ENCODE measurements at regions not wholly inside any gene's neighbourhood (a gene's known extent, or its start where the extent isn't known, plus 50 kb on each side); places are given as distances from the start of the nearest gene placed in this dataset.
"Not testable (repeated sequence)": the region's sequence is repeated elsewhere in the genome, so short reads cannot be mapped to it uniquely, and the experiment has no call there.

- FAIRE-seq = no peak
Observed at GRCh38 chr16:52725461-52725860, 178.5 kb upstream of the TOX3 start.

GRCh38 chr16:52725043-52725442, 178.1 kb upstream of the TOX3 start:
- no peak for FAIRE-seq

GRCh38 chr16:52721331-52721730, 174.4 kb upstream of the TOX3 start:
- no peak for FAIRE-seq

DNA sequence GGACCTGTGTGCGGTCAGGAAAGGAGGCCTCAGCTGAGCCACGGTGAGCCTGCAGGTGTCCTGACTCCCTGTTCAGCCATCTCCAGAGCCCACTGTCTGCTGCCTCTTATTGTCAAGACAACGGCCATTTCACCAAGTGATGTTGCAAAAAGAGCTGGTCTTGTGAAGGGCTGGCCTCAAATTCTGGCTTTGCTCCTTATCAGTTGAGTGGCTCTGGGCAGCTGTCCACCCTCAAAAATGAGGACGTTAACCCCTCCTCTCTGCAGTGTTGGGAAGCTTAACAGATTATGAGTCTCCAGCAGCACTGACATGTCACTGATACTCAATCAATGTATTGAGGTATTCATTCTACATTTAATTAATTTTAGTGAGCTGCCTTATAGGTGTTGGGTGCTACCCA, 171.1 kb upstream of the TOX3 start:
- FAIRE-seq = no peak

- FAIRE-seq = no peak
Observed at GRCh38 chr16:52713740-52714139, 166.8 kb upstream of the TOX3 start.

DNA sequence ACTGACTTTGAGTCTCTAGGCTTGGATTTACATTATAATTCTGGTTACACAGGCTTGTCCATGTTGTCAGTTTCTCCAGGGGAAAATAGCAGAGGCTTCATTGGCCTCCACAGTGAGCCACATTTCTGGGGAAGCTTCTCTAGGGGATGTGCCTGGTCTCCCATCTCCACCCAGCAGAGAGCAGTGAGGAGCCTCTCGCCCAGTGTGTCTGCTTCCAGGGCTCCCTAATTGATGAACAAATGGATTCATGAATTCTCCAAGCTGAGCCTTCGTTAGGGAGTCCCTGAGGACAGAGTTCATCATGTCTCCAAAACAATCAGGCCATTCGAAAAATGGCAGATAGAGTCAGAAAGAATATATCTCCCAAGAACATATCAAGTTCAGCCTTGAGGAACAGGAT, 162.4 kb upstream of the TOX3 start:
- FAIRE-seq = no peak

DNA sequence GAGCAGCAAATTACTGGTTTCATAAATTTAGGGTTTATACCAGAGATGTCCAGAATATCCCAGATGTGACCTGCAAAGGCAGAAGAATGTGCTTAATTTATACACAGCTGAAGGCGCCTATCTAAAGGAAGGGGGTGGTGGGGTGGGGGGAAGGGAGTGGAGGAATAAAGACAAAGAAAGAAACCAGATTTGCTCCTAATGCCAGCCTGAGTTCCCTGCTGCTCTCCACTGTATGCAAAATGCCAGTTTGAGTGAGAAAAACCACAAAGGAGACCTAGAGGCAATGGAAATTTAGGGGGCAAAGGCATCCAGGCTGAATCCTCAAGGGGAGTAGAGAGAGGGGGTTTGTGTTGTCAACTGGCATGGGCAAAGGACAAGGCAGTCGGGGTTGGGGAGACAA, 161.5 kb upstream of the TOX3 start:
- no peak for FAIRE-seq

DNA sequence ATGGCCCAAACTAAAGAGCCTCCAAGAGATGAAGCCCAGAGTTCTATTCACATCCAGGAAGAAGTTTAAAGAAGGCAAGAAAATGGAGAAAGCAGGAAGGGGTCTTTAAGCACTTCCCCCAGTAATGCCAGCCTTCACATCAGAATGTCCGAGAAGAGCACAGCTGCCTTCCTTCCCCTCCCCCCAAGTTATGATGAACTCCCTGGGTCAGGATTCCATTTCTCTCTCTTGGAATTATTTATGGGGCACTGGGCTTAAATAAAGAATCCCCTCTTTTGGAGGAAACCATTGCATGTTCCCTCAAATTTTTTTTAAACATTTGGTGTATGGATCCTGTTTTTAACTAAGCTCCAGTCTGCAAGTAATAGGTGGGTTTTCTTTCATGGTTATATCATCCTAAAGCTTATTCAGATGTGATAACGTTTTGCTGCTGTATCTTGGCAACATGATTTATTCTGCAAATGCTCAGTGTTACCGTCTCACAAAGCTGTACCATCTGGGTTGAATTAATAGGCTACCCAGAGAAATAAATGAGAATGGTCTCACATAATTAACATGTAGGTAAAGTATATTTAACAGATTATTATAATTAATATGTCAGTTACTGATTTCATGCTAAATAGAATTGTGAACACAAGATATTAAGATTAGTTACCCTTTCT, 160.9 kb upstream of the TOX3 start:
- FAIRE-seq = no peak

DNA sequence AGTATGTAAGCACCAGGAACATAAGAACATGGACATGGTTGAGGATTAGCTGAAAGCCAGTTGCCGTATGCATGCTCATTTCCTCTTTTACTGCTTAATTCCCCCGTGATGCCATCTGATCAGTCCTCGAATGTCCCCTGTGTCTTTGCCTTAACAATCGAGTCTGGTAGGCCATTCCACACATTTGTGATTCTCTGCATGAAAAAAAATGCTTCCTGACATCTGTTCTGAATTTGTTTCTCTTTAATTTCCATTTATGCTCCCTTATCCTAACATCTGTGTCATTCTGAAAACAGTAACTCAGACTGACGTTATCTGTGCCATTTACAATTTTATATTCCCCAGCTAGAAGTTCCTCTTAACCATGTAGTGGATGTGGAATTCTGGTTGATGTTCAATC, 158.2 kb upstream of the TOX3 start:
- no peak for FAIRE-seq

DNA sequence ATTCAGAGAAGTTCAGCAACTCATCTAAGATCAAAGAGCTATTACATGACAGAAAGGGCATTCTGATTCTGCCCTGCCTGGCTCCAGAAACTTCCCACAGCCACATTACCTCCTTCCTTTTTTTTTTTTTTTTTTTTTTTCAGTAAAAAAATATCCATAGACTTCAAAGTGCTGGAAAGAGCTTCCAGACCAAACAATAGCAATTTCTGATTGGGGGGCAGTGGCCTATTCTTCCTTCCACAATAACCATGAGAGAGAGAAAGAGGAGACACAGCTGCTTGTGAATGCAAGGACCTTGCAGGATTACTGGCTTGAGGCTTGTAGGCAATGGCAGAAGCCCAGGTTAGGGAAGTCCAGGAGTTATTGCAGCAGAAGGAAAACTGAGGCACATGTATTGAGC, 151.0 kb upstream of the TOX3 start:
- no peak for FAIRE-seq

GRCh38 chr16:52696126-52696525, 149.2 kb upstream of the TOX3 start:
- no peak for FAIRE-seq

GRCh38 chr16:52690468-52690867, 143.5 kb upstream of the TOX3 start:
- FAIRE-seq = no peak

DNA sequence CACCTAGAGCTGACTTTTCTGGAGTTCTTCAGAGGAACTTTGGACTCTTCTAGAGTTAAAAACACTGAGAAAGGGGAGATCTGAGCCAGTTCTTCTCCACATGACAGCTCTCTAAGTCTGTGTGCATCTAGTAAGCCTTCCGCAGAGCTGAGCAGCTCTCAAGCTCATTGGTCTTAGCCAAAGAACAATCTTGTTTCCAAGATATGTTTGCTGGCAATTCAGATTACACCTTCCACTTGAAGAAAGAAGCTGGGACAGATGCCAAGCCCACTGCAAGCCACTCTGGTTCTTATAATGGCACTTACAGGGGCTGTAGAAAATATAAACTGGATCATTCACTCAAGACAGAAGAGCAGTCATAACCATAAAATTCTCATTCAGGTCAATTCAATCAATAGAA, 134.1 kb upstream of the TOX3 start:
- FAIRE-seq = no peak

DNA sequence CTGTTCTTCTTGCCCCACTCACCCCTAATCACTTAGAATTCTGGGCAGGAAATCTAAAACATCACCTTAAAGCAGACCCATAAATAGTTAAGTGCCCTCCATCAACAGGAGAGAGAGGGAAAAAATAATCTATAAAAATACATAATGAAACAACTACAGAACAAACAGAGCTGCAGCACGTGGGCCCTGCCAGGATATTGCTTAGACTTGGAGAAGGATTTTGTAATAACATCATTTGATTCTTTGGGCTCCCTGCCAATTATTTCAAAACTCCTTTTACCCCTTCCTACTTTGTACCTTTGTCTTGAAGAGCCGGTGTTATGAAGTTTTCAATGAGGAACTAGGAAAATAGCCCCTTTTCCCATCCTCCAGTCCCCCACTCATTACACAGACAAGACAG, 130.6 kb upstream of the TOX3 start:
- FAIRE-seq = no peak

GRCh38 chr16:52676959-52677358, 130.0 kb upstream of the TOX3 start:
- FAIRE-seq = no peak

GRCh38 chr16:52671590-52671989, 124.6 kb upstream of the TOX3 start:
- peak; percentile 18 for FAIRE-seq

DNA sequence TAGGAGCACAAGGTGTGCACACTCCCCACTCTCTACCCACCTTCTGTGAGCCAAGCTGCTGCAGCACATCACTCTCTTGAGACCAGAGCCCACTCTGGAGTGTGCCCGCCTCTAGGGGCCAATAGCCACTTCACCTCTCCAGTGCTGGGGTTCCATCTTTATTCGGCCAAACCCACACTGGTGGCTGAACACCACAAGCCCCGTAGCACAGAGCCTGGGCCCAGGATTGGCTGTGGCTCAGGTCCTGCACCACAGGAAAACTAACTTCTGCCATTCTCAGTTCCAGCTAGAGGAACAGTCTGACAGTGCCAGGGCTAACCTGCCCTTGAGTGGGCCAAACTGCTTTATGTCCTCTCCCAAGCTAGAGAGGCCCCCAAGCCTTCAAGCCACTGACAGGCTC, 111.0 kb upstream of the TOX3 start:
- no peak for FAIRE-seq

DNA sequence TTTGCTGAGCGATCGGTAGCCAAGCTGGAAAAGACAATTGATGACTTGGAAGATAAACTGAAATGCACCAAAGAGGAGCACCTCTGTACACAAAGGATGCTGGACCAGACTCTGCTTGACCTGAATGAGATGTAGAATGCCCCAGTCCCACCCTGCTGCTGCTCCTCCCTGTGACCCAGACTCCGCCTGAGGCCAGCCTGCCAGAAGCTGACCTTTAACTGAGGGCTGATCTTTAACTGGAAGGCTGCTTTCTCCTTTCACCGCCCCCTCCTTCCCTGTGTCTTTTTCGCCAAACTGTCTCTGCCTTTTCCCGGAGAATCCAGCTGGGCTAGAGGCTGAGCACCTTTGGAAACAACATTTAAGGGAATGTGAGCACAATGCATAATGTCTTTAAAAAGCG, 109.0 kb upstream of the TOX3 start:
- not testable (repeated sequence) for FAIRE-seq

DNA sequence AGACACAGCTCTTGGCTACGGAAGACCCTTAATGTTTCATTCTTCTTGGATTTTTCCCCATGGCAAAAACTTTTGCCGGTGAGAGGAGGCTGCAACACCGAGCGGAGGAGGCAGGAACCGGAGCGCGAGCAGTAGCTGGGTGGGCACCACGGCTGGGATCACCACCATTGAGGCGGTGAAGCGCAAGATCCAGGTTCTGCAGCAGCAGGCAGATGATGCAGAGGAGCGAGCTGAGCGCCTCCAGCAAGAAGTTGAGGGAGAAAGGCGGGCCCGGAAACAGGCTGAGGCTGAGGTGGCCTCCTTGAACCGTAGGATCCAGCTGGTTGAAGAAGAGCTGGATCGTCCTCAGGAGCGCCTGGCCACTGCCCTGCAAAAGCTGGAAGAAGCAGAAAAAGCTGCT, 108.2 kb upstream of the TOX3 start:
- FAIRE-seq = not testable (repeated sequence)

DNA sequence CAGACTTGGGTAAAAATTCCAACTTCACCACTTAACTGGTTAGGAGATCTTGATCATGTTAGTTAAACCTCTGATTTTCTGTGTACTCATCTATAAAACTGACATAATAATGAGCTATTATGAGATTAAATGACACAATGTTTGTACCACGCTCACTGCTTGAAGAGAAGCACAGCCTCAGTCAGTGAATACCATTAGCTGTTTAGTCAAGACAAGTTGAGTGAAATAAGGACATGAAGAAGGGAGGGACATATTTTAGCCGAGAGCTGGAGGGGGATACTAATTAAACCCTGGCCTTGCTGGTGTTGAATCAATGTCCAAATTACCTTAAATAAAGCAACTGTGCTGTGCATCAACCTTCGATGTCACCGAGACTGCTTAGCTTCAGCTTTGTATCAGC, 105.1 kb upstream of the TOX3 start:
- no peak for FAIRE-seq

DNA sequence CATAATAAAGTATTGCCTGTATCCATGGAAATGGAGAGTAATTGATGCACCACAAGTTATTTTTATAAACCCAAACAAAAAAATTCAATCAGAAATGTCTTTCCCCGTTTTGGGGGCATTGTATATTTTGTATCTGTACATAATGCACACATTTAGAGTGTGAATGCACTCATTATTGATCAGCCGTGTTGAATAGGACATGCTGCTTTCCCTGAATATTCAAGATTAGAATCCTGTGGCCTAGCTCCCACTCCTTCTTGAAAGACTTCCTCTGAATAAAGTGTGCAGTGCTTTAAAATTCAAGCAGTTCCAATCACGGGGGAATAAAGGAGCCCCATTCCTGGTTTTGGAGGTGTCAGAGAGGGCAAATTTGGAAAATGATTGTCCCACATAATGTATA, 103.8 kb upstream of the TOX3 start:
- no peak for FAIRE-seq

DNA sequence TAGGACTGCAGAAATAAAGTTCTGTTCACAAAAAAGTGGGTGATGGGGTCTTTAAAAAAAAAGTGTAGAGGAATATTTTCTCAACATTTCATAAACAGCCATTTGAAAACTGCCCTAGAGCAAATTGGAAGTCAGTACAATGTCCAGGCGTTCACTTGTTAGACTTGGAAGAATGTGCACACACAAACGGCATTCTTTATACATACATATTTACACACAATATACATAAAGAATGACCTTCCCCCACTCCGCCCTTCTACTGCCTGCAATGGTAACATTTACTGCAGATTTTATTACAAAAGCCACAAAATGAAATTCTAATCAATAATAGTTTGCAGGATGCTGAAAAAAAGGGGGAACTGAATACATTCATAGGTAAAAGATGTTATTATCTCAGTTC, 103.4 kb upstream of the TOX3 start:
- no peak for FAIRE-seq

- no peak for FAIRE-seq
Observed at GRCh38 chr16:52649870-52650269, 102.9 kb upstream of the TOX3 start.

GRCh38 chr16:52647588-52647987, 100.6 kb upstream of the TOX3 start:
- FAIRE-seq = no peak

DNA sequence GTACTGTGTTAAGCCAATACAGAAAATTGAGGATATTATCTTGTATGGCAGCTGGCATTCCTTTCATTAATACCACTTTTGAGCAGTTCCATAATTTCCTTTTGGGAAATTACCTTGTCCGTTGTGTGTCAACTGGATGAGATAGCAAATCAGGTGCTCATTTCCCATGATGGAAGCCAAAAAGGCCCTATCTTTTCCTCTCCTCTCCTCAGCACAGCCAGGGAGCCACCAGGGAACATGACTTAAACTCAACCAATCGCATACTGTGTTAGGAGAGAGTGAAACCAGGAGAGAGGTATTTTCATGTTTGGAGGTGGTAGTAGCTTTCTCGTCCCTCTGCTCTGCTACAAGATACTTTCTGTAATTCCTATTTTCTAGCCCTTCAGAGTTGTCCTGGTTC, 96.1 kb upstream of the TOX3 start:
- no peak for FAIRE-seq

DNA sequence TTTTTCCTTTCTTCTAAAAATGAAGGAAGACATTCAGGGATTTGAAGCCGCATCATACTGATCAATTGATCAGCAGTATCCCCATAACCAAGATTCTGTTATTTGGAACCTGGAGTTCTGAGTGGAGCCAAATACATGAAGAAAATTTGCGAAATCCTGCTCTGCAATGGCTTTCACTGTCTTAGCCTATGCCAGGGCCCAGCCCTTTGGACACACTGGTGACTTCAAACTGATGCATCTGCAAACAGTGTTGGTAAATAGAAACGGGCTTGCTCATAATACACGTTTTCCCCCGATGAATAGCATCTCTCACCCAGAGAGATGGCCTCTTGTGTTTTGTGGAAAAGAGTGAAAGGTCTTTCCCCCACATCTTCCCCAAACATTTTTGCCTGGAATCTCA, 87.6 kb upstream of the TOX3 start:
- FAIRE-seq = no peak
